Fibroblast of mammary gland (primary cell): ENCODE measurements at regions not wholly inside any gene's neighbourhood (a gene's known extent, or its start where the extent isn't known, plus 50 kb on each side); places are given as distances from the start of the nearest gene placed in this dataset.

Experiments used
- DNase-seq: peaks from one replicate; pipeline ENCODE4 v3.0.0-alpha.2; 2010; ENCODE audit warnings: low read depth
- H3K4me3 ChIP-seq: 2 replicates; pipeline ENCODE4 v1.5.1; 2011; ENCODE audit warnings: low read depth, mild to moderate bottlenecking, low read length, moderate library complexity; ENCODE audit not compliant: control insufficient read depth
- CTCF ChIP-seq: conservative IDR thresholded peaks from 2 replicates; pipeline ENCODE4 v1.5.1; 2011; ENCODE audit warnings: low read depth, low read length, inconsistent platforms; ENCODE audit not compliant: control insufficient read depth, insufficient read depth

GRCh38 chr7:69272101-69272500, 326.2 kb upstream of the AUTS2 start:
- no peak overlapping the region for H3K4me3 ChIP-seq
- TF ChIP-seq CTCF, result no peak
- DNase-seq, result no peak

DNA sequence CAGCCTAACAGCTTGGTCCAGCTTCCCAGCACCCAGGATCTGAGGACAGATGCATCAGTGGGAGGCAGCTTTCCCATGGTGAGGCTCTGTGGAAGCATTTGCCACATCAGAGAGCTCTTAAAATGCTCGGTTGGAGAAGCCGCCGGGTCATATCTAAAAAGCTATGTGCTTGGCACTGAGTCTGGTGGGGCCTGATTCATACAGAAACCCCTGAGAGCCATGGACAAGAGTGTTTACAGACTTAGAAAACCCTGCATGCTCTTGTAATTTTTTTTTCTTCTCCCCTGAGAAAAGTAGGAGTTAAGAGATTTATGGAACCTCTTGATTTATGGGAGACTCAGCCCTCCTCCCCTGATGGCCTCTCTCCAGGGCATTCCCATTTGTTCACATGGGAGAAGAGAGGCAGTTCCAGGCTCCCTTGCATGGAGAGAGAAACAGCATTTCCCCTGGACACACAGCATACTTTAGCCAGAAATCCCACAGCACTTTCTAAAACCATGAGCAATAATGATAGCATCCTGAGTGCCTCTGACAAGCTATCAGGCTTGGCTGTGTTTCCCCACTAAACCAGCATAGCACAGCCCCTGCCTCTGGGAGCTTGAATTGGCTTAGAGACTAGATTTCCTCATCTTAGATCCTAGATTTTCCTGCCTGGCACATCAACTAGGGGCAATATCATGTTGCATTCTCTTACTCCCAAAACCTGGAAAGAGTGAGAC, 322.1 kb upstream of the AUTS2 start:
- DNase-seq, result peak; percentile 12
- TF ChIP-seq CTCF, result no peak
- H3K4me3 ChIP-seq, result no peak overlapping the region

GRCh38 chr7:69277366-69277765, 320.9 kb upstream of the AUTS2 start:
- H3K4me3 ChIP-seq, result no peak overlapping the region
- no peak for DNase-seq
- TF ChIP-seq CTCF, result no peak

GRCh38 chr7:69282946-69283345, 315.3 kb upstream of the AUTS2 start:
- TF ChIP-seq CTCF, result no peak
- H3K4me3 ChIP-seq, result no peak overlapping the region
- no peak for DNase-seq

GRCh38 chr7:69283421-69283820, 314.9 kb upstream of the AUTS2 start:
- no peak for TF ChIP-seq CTCF
- H3K4me3 ChIP-seq, result no peak overlapping the region
- peak; percentile 20 for DNase-seq

DNA sequence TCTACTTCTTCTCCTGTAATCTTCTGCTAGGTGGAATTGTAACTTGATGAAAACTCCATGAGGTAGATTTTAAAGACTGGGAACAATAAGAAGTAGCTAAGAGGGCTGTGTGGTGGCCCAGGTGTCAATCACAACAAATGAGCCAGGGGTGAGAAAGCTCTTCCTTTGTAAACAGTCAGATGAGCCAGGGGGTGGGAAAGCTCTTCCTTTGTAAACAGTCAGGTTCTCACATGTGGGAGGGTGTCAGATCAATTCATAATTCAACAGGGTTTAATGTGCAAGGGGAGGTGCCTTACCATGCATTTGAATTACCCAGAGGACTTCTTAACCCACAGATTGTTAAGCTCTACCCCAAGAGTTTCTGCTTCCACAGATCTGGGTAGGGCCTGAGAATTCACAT, 312.4 kb upstream of the AUTS2 start:
- no peak for TF ChIP-seq CTCF
- no peak for DNase-seq
- no peak overlapping the region for H3K4me3 ChIP-seq

DNA sequence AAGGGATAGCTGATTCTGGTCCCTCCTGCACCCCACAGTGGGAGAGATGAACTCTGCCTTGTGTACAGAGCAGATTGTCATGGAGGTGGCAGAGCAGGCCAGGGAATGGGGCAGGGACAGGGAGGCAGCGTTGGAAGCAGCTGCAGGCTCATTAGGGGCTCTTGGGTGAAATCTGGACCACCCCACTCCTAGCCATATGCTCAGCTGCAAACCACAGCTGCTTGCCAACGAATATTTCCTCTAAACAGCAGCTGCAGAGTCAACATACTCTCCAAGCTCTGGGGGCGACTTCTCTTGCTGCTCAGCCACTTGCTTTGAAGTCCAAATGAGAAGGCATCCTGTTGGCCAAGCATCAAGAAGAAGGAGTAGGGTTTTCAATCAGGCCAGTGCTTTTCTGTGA, 302.3 kb upstream of the AUTS2 start:
- DNase-seq, result no peak
- no peak for TF ChIP-seq CTCF
- no peak overlapping the region for H3K4me3 ChIP-seq
